SK-N-SH treated with all-trans-retinoic acid at 6 μM for 48 hours (cell line): ENCODE measurements at regions not wholly inside any gene's neighbourhood (a gene's known extent, or its start where the extent isn't known, plus 50 kb on each side); places are given as distances from the start of the nearest gene placed in this dataset.

Experiments used
- CSRNP3 ChIP-seq: fragments of 250-450 bp; sonication (Bioruptor Pico); IDR thresholded peaks from 2 replicates; pipeline ENCODE4 v1.5.1; 2021; ENCODE audit warnings: mild to moderate bottlenecking, moderate library complexity
- GLIS3 ChIP-seq: fragments of 250-450 bp; sonication (Bioruptor Pico); IDR thresholded peaks from 2 replicates; pipeline ENCODE4 v1.5.0; 2020; ENCODE audit warnings: mild to moderate bottlenecking, moderate library complexity
- POU6F1 ChIP-seq: fragments of 250-450 bp; sonication (Bioruptor Pico); IDR thresholded peaks from 2 replicates; pipeline ENCODE4 v1.8.0; 2021; ENCODE audit warnings: low read depth, mild to moderate bottlenecking, moderate library complexity, borderline replicate concordance

GRCh38 chr18:10139783-10140410, 226.1 kb downstream of the VAPA start:
- TF ChIP-seq GLIS3, result no peak
- no peak for TF ChIP-seq POU6F1 (CRISPR knock-in tag)
- TF ChIP-seq CSRNP3 (CRISPR knock-in tag), result no peak
